NCI-H1092 treated with DMSO at 0.1 percent for 48 hours (cell line): ENCODE measurements at regions not wholly inside any gene's neighbourhood (a gene's known extent, or its start where the extent isn't known, plus 50 kb on each side); places are given as distances from the start of the nearest gene placed in this dataset.

Experiments
- DNase-seq: peaks from one replicate; lab custom pipeline; 2025; lab: John Stamatoyannopoulos, UW

DNA sequence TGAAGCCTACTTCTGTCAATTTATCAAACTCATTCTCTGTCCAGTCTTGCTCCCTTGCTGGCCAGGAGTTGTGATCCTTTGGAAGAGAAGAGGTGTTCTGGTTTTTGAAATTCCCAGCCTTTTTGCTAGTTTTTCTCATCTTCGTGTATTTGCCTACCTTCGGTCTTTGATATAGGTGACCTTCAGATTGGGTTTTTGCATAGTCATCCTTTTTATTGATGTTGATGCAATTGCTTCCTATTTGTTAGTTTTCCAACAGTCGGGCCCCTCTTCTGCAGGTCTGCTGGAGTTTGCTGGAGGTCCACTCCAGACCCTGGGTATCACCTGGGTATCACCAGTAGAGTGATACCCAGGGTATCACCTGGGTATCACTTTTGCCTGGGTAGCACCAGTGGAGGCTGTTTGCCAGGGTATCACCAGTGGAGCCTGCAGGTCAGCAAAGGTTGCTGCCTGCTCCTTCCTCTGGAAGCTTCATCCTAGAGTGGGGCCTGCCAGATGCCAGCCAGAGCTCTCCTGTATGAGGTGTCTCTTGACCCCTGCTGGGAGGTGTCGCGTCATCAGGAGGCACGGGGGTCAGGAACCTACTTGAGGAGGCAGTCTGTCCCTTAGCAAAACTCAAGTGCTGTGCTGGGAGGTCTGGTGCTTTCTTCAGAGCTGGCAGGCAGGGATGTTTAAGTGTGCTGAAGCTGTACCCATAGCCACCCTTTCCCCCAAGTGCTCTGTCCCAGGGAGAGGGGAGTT is 684.2 kb downstream of the PCDH18 start:
- no peak for DNase-seq

- no peak for DNase-seq
These were observed 690.8 kb downstream of the PCDH18 start for GRCh38 chr4:136841526-136841925.

DNA sequence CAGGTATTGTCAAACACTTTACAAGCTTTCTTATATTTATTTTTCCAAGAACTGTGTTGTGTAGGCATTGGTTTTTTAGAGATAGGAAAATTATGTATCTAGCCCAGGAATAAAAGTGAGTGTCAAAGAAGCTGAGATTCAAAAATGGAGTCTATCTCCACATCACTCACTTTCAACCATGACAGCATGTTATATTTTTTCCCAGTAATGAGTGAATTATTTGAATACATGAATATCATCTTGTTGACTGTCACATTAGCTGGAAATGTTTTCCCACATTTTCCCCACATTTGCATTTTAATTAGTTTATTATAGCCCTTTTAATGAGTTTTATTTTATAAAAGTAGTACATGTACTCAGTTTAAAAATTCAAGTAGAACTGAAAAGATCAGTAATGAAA is 693.7 kb downstream of the PCDH18 start:
- no peak for DNase-seq

GRCh38 chr4:136831553-136831952 is 700.7 kb downstream of the PCDH18 start:
- DNase-seq: no peak

GRCh38 chr4:136829280-136829679 is 703.0 kb downstream of the PCDH18 start:
- DNase-seq: no peak

GRCh38 chr4:136823020-136823419 is 709.3 kb downstream of the PCDH18 start:
- no peak for DNase-seq

DNA sequence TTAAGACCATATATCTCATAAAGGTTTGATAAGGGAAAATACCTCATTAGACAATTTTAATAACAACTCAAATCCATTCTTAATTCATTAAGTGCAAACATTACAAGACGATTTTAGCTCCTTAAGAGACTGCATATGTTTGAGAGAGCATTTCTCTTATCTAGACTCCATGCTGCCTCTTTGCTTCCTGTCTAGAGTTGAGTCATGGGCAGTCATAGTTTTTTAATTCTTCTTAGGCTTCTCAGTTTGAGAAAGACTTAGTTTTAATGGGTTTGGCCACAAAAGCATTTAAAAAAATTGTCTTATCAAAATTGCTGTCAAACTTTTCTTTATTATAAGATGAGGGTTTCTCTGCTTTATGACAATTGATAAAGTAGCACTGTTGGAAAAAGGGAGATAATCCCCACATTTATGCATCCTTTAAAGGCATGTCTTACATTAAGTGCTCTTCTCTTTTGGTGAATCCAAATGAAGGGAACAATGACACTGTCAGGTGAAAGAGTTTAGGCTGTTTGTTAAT is 713.4 kb downstream of the PCDH18 start:
- DNase-seq: no peak

DNA sequence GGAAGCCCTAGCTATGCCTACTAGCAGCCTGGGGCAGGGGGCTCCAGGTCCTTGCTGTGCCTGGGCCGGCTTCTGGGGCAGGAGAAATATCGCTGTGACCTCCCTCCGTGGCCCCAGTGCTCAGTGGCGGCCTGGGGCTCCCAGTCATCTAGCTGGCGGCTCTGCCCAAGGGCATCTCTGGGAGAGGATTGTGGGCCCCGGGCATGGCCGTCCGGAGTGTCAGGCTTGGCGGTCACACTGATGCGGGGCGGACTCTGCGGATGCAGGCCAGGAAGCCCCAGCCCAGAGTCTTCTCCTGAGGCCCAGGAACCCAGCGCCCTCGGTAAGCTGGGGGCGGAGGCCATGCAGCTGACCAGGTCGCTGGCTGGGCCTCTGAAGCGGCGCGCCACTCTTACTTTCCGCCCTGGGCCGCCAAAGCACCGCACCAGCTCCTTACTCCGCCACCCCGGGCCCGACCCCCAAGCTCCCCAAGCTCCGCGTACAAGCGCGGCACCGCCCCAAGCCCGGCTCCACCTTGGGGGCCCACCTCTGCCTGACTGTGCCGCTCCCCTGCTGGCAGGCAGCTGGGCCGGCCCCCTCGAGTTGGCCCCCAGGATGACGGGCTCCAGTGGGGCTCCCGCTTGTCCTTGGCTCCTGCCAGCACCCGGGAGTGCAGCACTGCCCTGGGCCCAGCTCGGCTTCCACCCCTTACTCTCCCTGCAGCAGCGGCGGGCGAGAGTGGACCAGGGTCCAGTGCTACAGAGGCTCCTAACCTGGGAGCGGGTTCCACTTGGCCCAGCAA is 720.0 kb downstream of the PCDH18 start:
- DNase-seq: no peak

DNA sequence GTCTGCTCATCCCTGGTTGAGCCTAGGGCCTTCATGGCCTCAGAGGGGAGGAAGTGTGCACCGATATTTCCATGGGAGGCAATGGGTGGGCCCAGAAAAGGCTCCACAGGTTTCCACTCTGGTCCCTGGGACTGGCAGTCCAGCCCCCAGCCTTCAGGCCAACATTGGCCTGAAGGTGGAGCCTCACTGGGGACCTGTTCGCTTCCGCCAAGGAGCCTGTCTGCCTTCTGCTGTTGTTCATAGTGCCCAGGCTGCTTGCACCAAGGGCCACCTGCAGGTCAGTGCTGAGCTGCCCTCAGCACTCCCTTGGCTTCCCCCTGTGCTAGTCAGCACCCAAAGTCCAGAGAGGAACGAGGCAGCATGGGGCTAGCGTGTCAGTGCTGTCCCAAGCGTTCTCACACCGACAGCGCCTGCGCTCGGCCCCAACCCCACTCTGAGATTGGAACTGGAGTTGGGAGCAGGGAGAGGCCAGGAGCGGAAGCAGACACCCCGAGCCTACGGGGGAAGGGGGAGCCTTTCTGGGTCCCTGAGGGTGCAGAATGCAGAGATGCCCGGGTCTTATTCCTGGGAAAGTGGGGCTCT is 720.7 kb downstream of the PCDH18 start:
- no peak for DNase-seq

GRCh38 chr4:136810626-136811025 is 721.7 kb downstream of the PCDH18 start:
- no peak for DNase-seq

DNA sequence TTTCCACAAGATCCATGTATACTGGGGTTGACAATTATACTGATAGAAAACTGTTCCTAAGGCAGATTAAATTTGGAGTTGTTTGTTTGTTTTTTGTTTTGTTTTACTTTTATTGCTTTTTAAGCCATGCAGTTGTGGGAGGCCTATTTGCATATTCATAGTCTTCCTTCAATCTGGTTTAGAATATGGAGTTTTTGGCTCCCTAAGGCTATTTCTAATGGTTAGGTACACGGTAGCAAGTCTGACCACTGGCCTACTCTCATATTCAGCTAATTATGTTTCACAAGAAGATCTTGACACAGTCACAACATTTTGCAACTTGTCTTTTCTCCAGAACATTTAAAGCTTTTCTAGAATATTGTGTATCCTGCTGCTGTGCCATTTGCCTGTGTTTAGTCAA is 725.5 kb downstream of the PCDH18 start:
- no peak for DNase-seq

GRCh38 chr4:136805617-136806016 is 726.7 kb downstream of the PCDH18 start:
- no peak for DNase-seq

DNA sequence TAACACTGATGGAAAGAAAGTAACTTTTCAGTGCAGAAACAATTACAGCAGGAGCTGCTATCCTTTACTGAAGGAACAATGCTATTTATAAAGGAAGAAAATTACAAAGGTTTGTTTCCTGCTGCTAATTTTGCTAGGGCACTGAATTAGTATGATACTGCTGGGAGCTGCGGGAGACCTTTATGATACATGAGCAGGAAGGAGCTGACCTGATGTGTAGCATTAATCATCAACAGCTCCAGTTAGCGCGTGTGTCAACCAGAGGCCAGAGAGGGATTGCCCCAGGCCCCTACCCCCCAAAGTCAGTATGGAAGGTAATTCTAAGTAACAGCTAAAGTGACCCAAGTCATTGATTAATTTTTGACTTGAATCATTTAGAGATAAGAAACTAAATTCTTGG is 728.9 kb downstream of the PCDH18 start:
- DNase-seq: no peak

GRCh38 chr4:136800248-136800647 is 732.0 kb downstream of the PCDH18 start:
- DNase-seq: no peak

- DNase-seq: no peak
These were observed 735.3 kb downstream of the PCDH18 start for GRCh38 chr4:136796953-136797352.

- no peak for DNase-seq
These were observed 738.4 kb downstream of the PCDH18 start for GRCh38 chr4:136793848-136794247.

DNA sequence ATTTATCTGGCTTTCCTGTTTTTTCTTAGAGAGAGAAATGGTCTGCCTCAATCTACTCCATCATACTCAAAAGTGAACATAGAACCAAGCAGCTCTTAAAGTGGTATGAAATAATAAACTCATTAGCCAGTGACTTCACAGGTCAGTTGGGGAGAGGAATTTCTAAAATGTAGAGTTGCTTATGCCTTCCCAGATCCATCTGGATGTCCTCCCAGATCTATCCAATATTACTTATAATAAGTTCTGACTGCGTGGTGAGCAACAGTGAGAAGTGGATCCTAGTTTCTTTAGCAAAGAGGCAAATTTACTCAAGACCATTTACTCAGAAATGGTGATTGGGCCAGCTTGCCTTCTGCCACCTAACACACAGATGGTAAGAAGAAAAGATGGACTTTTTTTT is 748.0 kb downstream of the PCDH18 start:
- no peak for DNase-seq

- DNase-seq: no peak
These were observed 762.6 kb downstream of the PCDH18 start for GRCh38 chr4:136769717-136770116.

- no peak for DNase-seq
These were observed 763.4 kb downstream of the PCDH18 start for GRCh38 chr4:136768925-136769275.

DNA sequence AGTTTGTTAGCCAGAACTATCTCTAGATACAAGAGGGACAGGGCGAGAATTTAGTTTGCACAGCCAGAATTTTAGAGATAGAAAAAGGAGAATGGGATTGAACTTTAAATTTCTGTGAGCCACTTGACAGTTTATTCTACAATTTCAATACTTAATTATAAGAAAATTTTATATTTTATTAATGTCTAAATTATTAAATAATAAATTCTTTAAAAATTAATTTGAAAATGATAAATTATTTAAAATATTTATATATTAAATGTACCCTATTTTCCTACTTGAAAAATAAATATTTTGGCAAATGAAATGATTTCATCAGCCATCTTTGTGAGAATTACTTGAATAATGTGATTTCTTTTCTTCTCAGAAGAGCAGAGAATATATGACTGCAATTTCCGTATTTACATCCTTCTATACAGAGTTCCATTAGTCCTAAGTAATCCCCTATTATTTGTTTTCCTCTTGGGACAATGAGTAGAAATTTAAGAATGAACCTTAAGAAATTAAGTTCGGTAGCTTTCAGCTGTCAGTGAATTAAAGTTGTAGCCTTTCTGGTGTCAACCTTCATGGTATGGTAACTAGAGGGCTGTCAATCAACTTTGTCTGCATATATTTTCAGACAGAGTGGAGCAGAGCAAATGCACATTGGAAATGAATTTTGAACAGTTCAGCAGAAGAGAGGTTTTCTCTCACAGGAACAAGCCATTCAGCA is 763.9 kb downstream of the PCDH18 start:
- no peak for DNase-seq

GRCh38 chr4:136763919-136764318 is 768.4 kb downstream of the PCDH18 start:
- no peak for DNase-seq

- DNase-seq: no peak
These were observed 776.8 kb downstream of the PCDH18 start for GRCh38 chr4:136755531-136755916.
